ENCODE measurements at regions not wholly inside any gene's neighbourhood (a gene's known extent, or its start where the extent isn't known, plus 50 kb on each side); places are given as distances from the start of the nearest gene placed in this dataset.

- ATAC-seq, result no peak
Measured at GRCh38 chr15:38886315-38887163, 321.9 kb upstream of the RASGRP1 start.

GRCh38 chr15:38888701-38889221 lies 324.1 kb upstream of the RASGRP1 start:
- Mint-ChIP-seq H3K36me3 (no peaks in the 10 kb centered on the region), H3K27ac (no peak overlapping the region), H3K9me3 (no peaks in the 10 kb centered on the region)
- no peak for DNase-seq (ENCODE audit: low spot score in 2 of 2)
- ATAC-seq, result no peak

More at GRCh38 chr15:38886315-38887163, 321.9 kb upstream of the RASGRP1 start:
- no peak for DNase-seq (ENCODE audit: low spot score in 2 of 2)
- Mint-ChIP-seq H3K27ac (no peak overlapping the region), H3K36me3 (no peaks in the 10 kb centered on the region), H3K9me3 (no peaks in the 10 kb centered on the region)

- DNase-seq (ENCODE audit: low spot score in 2 of 2) (no peak), ATAC-seq (no peak)
- Mint-ChIP-seq H3K36me3 (no peaks in the 10 kb centered on the region), H3K9me3 (no peaks in the 10 kb centered on the region), H3K27ac (no peak overlapping the region)
Measured at GRCh38 chr15:38890194-38890593, 325.6 kb upstream of the RASGRP1 start.

- ATAC-seq, result no peak
- no peak overlapping the region for H3K27ac Mint-ChIP-seq
- H3K36me3 Mint-ChIP-seq, result no peaks in the 10 kb centered on the region
Measured at GRCh38 chr15:38893925-38894242, 329.3 kb upstream of the RASGRP1 start.

GRCh38 chr15:38894243-38894948 lies 329.8 kb upstream of the RASGRP1 start:
- Mint-ChIP-seq H3K9me3 (no peaks in the 10 kb centered on the region), H3K27ac (no peak overlapping the region), H3K36me3 (no peaks in the 10 kb centered on the region)
- DNase-seq (ENCODE audit: low spot score in 2 of 2) (no peak), ATAC-seq (no peak)

More at GRCh38 chr15:38893925-38894242, 329.3 kb upstream of the RASGRP1 start:
- DNase-seq (ENCODE audit: low spot score in 2 of 2), result no peak
- no peaks in the 10 kb centered on the region for H3K9me3 Mint-ChIP-seq

- DNase-seq (ENCODE audit: low spot score in 2 of 2) (no peak), ATAC-seq (no peak)
- Mint-ChIP-seq H3K9me3 (no peaks in the 10 kb centered on the region), H3K36me3 (no peaks in the 10 kb centered on the region), H3K27ac (no peak overlapping the region)
Measured at GRCh38 chr15:38895326-38896255, 331.0 kb upstream of the RASGRP1 start.

- Mint-ChIP-seq H3K36me3 (no peaks in the 10 kb centered on the region), H3K9me3 (no peaks in the 10 kb centered on the region), H3K27ac (no peak overlapping the region)
- ATAC-seq, result no peak
- DNase-seq (ENCODE audit: low spot score in 2 of 2), result no peak
Measured at GRCh38 chr15:38896647-38897046, 332.0 kb upstream of the RASGRP1 start.

- DNase-seq (ENCODE audit: low spot score in 2 of 2) (no peak), ATAC-seq (no peak)
- no peaks in the 10 kb centered on the region for H3K9me3 Mint-ChIP-seq
- no peaks in the 10 kb centered on the region for H3K36me3 Mint-ChIP-seq
- H3K27ac Mint-ChIP-seq, result no peak overlapping the region
Measured at GRCh38 chr15:38897551-38897950, 332.9 kb upstream of the RASGRP1 start.

GRCh38 chr15:38898236-38898635 lies 333.6 kb upstream of the RASGRP1 start:
- Mint-ChIP-seq H3K9me3 (no peaks in the 10 kb centered on the region), H3K36me3 (no peaks in the 10 kb centered on the region), H3K27ac (no peak overlapping the region)
- DNase-seq (ENCODE audit: low spot score in 2 of 2) (no peak), ATAC-seq (no peak)

GRCh38 chr15:38899300-38899699 lies 334.7 kb upstream of the RASGRP1 start:
- DNase-seq (ENCODE audit: low spot score in 2 of 2), result no peak
- H3K9me3 Mint-ChIP-seq, result no peaks in the 10 kb centered on the region
- no peak for ATAC-seq

GRCh38 chr15:38904298-38904697 lies 339.7 kb upstream of the RASGRP1 start:
- Mint-ChIP-seq H3K27ac (no peak overlapping the region), H3K9me3 (peaks cover 0 to 3% of the 10 kb centered on the region in 2 donors), H3K36me3 (no peaks in the 10 kb centered on the region)
- DNase-seq (ENCODE audit: low spot score in 2 of 2) (no peak), ATAC-seq (no peak)

More at GRCh38 chr15:38899300-38899699, 334.7 kb upstream of the RASGRP1 start:
- Mint-ChIP-seq H3K27ac (no peak overlapping the region), H3K36me3 (no peaks in the 10 kb centered on the region)

GRCh38 chr15:38905632-38906031 lies 341.0 kb upstream of the RASGRP1 start:
- no peaks in the 10 kb centered on the region for H3K36me3 Mint-ChIP-seq
- DNase-seq (ENCODE audit: low spot score in 2 of 2), result no peak
- ATAC-seq, result no peak
- H3K9me3 Mint-ChIP-seq, result peaks cover 0 to 5% of the 10 kb centered on the region in 2 donors
- no peak overlapping the region for H3K27ac Mint-ChIP-seq

- Mint-ChIP-seq H3K27ac (no peak overlapping the region), H3K9me3 (no peaks in the 10 kb centered on the region), H3K36me3 (no peaks in the 10 kb centered on the region)
- DNase-seq (ENCODE audit: low spot score in 2 of 2) (no peak), ATAC-seq (no peak)
Measured at GRCh38 chr15:38920966-38921365, 356.4 kb upstream of the RASGRP1 start.

- H3K27ac Mint-ChIP-seq, result no peak overlapping the region
- no peaks in the 10 kb centered on the region for H3K9me3 Mint-ChIP-seq
- no peak for DNase-seq (ENCODE audit: low spot score in 2 of 2)
Measured at GRCh38 chr15:38921471-38921870, 356.9 kb upstream of the RASGRP1 start.

GRCh38 chr15:38928431-38928830 lies 363.8 kb upstream of the RASGRP1 start:
- Mint-ChIP-seq H3K27ac (no peak overlapping the region), H3K9me3 (no peaks in the 10 kb centered on the region), H3K36me3 (no peaks in the 10 kb centered on the region)
- DNase-seq (ENCODE audit: low spot score in 2 of 2) (no peak), ATAC-seq (no peak)

More at GRCh38 chr15:38921471-38921870, 356.9 kb upstream of the RASGRP1 start:
- no peaks in the 10 kb centered on the region for H3K36me3 Mint-ChIP-seq
- ATAC-seq, result no peak

- ATAC-seq (no peak), DNase-seq (ENCODE audit: low spot score in 2 of 2) (no peak)
- no peaks in the 10 kb centered on the region for H3K36me3 Mint-ChIP-seq
- no peaks in the 10 kb centered on the region for H3K9me3 Mint-ChIP-seq
- H3K27ac Mint-ChIP-seq, result no peak overlapping the region
Measured at GRCh38 chr15:38930851-38931572, 366.4 kb upstream of the RASGRP1 start.
